SHP77 treated with DMSO at 0.1 percent for 48 hours (cell line): ENCODE measurements at regions not wholly inside any gene's neighbourhood (a gene's known extent, or its start where the extent isn't known, plus 50 kb on each side); places are given as distances from the start of the nearest gene placed in this dataset.

Experiments
- DNase-seq: peaks from one replicate; lab custom pipeline; 2025; lab: John Stamatoyannopoulos, UW

DNA sequence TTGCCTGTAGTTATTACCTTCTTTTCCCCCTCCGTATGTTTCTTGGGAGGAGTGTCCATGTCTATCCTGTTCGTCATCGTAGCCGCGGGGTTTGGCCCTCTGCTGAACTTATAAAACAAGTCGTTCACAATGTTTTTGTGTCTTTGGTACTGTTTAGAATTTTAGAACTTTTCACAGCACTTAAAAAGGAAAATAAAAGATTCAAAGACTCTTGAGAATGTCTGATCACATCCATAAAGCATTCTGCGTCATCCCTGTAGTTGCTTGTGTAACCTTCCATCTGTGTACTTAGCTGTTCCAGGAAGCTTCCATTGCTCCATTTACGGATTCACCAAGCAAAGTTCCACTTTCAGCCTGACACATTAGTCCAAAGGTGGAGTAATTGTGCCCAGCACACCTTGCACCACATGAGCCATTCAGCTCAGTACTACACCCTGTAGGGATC lies 677.1 kb upstream of the NR2F2 start:
- DNase-seq, result no peak

DNA sequence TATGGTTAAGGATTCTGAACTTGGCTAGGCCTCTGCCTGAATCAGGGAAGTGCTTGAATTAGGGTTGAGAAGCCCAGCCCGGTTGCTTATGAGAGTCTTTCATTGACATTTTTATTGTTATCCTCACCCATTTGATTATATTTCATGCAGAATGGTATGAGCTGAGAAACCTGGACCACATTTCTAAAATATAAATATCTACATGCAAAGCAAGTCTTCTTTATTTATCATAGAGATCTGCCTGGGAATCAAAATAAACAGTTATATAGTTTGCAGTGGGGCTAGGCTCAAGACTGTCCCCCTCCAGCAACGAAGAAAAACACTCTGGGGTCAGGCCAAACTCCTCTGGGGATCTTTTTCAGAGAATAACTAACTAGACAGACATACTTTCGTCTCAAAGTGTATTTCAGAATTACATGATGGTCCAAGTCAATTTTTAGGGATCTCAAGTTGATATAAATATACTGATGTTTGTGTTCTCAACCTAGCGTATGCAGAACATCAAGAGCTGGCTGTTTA lies 675.4 kb upstream of the NR2F2 start:
- DNase-seq, result no peak

DNA sequence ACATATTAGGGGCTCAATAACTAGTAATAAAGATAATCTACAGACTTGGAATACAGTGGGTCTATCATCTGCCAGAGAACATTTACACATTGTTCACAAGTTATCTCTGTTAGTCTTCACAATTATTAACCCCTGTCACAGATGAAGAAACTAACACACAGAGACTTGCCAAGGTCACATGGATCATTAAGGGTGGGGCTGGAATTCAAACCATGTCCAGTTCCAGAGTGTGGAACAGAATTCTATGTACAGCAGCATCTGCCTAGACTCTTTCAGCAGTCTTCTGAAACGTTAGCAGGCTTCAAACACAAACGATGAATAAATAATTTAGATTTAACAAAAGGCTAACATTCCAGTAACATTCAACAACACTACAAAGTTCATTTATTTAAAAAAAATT lies 673.9 kb upstream of the NR2F2 start:
- no peak for DNase-seq

DNA sequence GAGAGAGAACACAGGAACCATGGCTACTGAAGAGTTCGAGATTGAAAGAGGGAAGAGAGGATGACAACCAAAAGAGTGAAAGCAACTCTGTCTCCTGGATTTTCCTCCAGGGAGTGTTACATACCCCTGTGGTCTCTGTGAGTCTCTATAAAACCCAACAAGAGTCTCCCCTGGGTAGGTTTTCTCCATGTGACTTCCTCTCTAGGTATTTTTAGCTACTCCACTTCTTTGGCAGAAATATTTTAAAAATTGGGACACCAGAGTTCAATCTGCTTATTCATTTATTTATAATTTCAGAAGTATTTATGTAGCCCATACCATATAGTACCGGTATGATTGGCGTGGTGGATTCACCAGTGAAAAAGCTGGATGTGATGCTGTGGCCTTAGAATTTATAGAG lies 671.7 kb upstream of the NR2F2 start:
- DNase-seq, result no peak

DNA sequence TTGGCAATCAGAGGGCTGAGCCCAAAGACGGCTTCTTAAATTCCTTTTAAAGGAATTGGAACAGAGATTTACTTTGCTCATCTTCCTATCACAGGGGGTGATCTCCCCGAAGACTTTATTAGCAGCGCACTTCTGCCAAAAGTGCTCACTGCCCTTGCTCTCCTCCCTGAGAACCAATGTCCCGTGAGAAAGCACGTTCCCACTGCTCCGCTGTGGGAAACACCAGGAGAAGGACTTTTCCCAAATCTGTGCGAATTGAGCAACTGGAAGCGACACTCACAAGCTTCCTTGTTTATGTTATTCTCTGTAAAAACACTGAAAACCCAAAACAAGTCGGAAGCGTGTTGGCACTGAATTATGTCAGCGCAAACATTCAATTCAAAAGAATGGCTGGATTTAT lies 670.8 kb upstream of the NR2F2 start:
- no peak for DNase-seq

DNA sequence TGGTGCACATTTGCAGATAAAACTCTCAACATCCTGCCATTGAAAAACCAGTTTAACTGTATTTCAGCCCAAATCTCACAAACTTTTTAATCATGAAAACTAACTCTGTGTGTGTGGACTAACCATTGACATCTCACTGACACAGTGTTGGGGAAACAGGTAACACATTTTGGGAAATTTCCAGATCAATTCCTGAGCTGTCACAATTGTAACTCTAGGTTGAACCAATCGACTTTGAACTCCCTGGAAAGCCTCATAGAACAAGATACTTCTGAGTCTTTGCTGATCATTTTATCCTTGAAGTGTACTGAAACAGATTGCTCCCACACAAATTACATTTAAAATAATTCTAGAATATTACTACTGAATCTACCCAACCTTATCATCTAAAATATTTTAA lies 667.9 kb upstream of the NR2F2 start:
- no peak for DNase-seq

DNA sequence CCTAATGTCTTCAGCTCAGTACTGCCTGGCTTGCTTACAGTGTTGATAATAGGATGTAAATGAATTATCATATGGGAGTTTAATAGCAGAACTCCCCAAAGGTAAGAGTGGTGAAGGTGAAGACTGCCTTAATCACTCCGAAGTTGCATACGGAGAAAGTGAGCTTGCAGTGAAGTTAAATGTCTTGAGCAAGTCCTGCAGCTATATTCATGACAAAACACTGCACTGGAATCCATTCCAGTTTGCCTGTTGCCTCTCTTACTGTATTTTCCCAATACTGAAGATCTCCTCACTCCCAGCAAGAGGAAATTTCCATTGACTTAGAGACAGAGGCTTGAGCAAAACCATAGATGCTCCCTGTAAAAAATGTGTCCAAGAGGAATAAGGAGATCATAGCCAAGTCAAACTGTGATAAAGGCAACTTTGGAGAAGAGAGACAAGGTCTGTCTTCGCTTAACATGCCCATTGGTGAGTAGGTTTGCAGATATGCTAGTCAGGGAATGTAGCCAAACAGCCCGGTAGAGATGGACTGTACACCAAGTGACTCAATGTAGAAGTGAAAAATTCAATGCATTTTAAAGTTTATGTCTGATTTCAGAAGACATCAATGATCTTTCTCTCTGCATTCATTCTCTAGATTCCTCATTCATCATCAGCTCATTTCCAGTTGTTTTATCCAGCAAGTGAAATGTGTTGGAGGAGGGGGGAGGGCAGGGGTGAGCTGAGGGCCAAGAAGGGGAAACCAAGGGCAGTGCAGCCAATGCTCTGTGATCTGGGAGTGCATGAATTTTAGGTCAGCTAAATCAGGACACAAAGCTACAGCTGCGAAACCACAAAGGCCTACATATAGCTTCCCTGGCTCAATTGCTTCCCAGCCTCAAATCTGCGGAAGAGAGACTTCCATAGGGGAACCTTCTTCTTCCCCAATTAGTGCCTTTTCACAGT lies 667.1 kb upstream of the NR2F2 start:
- no peak for DNase-seq

DNA sequence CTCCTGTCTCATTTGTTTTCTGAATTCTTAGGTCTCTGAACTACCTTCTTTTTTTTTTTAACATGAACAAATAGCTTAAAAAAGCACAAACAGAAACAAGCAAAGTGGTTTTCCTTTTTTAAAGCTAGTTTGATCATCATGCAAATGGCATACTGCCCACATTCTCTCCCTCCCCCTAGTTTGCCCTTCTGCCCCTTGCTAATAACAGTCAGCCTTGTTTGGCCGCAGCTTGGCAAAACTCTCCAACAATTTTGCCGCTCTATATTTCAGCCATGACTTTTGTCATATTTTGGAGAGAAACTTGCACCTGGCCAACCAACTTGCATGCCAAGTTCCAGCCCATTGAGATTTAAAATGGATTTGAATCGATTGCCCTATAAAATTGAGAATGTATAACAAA lies 666.0 kb upstream of the NR2F2 start:
- DNase-seq, result no peak

DNA sequence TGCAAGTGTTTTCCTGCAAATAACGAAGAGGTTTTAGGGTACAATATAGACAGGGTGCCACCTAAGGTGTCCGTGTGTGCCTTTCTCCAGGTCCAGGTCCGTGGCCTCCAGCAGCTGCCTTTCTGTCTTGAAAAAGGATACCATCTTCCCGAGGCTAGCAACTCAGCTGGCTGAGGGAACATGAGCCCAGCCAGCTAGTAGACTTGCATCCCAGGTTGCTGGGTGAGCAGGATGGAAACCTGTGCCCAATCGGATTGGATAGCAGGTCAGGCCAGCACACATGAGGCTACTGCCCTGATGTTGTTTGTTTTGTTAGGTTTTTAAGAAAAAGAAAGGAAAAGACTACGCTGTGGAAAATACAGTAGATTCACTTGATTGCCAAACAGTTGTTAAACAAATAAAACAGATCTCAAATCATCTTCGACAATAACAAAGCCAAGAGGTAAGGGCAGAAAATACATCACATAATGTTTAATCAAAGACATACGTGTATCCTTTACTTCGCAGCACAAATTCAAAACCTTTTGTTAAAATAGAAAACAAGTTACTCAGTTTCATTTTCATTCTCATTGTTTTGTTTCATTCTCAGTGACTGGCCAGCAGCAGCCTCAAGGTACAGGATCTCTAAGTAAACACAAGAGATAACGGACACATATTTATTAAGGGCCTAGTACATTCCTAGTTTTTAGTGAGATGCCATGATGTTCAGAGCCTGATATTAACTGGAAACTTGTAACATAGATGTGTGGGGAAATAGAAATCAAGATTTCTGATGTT lies 661.2 kb upstream of the NR2F2 start:
- no peak for DNase-seq

DNA sequence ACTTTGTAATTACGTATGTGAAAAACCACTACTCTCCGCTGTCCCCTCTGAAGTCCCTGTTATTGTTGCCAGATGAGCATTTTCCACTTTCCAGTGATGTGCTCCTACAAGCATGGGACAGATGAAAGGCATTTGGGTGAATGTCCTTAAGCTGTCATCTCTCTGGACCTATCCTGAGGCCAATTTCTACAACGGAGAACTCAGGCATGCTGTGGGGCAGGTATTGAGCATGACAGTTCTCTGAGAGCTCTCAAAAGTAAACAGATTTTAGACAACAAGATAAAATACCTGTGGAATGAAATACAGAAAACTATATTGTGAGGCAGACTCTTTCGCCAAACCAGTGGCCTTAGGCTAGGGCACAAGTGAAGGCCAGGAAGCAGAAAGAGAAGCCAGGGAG lies 656.5 kb upstream of the NR2F2 start:
- no peak for DNase-seq

DNA sequence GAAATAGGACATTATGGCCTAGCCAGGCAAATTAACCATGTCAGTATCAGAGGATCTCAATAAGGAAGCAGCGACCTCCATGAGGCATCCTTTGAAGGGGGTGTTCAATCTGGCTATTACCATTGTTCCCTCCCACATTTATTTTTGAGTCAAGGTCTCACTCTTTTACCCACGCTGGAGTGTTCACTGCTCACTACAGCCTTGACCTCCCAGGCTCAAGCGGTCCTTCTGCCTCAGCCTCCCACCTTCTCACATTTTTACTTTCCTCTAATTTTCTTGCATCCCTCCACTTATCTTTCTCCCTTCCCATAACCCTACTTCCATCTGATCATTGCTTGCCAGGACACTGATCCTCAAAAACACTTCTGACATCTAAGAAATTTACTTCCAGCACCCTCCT lies 654.0 kb upstream of the NR2F2 start:
- DNase-seq, result no peak

DNA sequence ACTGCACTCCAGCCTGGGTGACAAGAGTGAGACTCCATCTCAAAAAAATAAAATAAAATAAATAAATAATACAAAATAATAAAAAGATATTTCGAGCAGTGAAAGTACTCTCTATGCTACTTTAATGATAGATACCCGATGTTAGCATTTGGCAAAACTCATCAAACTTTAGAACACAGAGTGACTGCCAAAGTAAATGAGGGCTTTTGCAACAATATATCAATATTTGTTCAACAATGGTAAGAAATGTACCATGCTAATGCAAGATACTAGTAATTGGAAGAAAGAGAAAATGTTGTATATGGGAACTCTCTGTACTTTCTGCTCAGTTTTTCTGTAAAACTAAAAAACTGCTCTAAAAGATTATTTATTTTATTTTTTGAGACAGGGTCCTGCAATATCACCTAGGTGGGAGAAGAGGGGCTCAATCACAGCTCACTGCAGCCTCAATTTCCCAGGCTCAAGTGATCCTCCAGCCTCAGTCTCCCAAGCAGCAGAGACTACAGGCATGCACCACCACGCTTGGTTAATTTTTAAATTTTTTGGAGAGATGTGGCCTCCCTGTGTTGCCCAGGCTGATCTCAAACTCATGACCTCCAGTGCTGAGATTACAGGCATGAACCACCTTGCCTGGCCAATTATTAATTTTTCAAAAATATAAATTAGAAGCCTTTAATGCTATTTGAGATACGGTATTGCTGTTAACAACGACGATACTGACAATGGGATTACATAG lies 650.5 kb upstream of the NR2F2 start:
- no peak for DNase-seq

DNA sequence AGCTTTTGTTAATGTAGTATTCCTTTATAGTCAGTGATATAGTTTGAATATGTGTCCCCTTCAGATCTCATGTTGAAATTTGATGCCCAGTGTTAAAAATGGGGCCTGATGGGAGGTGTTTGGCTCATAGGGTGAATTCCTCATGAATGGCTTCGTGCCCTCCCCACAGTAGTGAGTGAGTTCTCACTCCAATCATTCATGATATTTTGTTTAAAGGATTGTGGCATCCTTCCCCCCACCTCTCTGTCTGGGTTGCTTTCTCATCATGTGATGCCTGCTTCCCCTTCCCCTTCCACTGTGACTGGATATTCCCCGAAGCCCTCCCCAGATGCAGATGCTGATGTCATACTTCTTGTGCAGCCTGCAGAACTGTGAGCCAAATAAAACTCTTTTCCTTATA lies 649.8 kb upstream of the NR2F2 start:
- no peak for DNase-seq

DNA sequence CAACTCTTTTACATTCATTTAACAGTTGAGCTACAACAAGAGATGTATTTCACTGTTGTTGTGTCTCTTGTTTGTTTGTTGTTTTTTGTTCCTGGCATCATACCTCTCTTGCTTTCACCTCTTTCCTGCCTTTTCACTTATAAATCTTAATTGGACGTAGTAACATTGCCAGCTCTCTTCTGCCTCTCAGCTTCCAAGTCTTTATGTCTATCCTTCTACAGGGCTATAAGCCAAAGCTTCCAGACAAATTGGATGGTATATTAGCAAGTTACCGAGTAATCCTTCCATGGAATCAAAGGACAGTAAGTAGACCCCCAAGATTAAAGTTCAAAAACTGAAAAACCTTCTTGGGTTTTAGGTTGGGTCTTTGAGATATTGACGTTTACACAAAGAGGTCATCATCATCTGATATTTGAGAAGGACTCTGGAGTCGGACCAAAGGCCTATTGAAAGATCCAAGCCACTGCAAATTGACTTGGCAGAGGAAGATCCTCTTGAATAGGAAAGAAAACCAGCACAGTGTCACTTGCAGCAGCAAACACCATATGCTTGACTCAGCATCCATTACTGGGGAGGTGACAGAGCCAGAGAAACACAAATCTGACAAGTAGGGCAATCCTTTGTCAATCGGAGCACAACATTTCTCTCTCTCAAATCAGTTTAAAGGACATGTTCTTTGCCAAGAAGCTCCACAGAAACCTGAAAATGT lies 648.5 kb upstream of the NR2F2 start:
- no peak for DNase-seq

DNA sequence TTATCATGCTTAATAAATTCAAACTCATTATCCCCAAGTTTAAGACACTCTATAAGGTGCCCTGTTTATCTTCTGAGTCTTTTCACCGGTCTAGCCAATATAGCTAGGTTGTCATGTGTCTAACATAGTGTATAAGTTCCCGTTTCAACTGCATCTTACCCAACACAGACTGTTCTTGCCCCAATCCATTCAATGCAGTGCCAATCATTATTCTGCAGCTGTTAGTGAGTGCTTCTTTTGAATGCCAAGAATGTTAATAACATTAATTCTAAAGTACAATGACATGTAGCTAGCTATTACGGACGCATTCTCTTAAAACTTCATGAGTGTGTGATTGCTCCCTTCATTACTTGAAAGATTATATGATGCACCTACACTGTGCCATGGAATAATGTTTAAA lies 646.4 kb upstream of the NR2F2 start:
- DNase-seq, result no peak

DNA sequence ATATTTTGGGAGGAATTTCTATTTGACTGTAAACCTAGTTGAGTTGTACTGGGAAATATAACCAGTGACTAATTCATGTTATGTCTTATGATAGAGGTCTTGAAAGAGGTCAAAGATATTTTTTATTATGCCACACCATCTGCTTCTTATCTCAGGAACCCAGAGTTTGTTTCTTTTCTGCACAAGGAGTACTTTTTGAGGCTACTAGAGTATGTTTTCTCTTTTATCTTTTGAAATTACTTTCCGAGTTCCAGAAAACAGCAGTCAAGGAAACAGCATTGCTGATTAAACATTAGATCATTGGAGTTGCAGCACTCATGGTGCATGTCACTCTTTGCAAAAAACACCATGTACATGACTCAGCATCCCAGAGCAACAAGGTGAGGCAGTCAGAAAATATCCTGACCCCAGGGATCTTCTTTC lies 645.8 kb upstream of the NR2F2 start:
- no peak for DNase-seq

DNA sequence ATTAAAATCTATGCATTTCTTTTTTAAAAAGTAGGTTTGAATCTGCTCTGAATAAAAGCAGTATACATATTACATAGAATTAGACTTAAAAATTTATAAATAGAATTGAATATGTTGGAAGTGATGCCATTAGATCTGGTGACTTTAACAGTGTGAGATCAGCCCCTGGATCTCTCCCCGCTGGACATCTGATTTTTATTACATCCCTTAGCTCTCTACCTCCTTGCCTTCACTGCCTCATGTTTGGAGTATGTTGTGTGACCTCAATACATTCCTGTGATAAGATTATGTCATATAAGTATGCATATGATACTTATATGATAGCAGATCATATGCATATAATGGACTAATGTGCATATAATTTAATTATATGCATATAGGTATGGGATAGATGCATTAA lies 643.4 kb upstream of the NR2F2 start:
- no peak for DNase-seq

DNA sequence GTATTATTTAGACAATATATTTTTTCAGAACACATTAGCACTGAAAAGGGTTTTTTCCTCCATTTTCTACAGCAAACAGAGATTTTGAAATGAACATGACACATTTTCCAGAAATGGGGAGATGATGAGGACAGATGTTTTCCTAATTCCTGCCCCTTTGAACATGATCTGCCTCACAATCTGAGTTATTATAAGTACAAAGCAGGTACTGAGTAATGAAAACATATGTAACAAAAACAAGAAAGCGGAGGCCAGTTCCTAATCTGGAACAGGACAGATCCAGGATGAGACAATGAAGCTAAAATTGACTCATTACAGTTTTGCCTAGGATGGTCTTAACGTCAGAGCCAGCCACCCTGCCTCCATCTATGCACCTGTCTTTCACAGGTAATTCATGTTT lies 642.8 kb upstream of the NR2F2 start:
- no peak for DNase-seq

DNA sequence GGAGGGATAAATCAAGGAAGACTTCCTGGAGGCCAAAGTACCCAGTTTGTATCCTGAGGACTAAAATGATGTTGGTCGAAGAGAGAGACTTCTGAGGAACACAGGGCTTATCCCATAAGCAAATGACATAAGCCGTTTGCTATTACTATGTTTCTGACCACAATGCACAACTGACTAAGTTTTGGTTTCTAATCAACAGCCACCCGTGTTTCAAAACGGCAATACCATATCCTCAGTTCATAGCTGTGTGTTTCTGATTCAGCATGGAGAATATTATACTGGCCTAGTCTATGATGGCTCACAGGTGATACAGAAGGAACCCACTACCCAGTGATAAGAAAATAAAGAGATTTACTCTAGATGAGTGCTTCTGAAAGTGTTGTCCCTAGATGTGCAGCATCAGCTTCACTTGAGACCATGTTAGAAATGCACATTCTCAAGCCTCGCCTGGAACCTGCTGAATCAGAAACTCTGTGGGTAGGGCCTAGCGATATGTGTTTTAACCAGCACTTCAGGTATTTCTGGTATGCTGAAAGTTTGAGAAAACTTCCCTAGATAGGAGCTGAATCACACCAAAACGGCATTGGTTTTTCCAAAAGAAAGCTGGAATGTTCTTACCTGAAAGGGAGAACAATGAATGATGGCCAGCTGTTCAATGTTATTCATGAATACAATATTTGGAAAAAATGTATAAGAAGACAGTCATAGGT lies 639.7 kb upstream of the NR2F2 start:
- no peak for DNase-seq

DNA sequence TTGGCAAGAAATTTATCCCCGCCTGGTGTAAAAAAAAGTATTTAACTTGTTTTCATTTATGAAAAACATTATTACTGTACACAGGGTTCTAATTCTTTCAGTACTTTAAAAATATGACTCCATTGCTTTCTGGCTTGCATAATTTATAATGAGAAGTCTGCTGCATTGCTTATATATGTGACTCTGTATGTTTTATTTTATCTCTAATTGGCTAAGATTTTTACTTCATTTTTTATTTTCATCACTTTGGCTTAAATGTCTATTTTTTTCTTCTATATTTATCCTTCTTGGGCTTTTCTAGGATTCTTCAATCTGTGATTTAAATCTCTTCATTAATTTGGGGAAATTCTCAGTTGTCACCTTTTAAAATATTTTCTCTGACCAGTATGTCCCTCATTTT lies 636.6 kb upstream of the NR2F2 start:
- no peak for DNase-seq

DNA sequence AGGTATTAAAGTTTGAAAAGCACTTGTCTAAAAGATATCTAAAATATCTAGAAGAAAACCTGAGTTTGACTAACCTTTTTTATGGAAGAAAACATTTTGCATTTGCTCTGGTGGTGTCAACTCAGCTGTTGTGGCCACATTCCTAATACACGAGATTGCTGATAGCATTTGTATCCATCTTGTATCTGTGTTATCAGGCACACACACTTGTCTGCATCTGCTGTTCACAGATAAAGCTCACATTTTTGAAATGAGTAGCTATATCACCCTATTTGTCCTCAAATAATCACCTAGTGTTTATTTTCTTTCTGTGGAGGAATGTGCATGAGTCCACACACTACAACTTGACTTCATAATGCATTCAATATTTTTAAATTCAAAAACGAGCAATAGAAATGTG lies 632.3 kb upstream of the NR2F2 start:
- DNase-seq, result no peak
